Suprapubic skin (tissue), 4 donors: ENCODE measurements at regions not wholly inside any gene's neighbourhood (a gene's known extent, or its start where the extent isn't known, plus 50 kb on each side); places are given as distances from the start of the nearest gene placed in this dataset.

Source experiments
- DNase-seq, 2 donors: peaks; one replicate each; pipeline ENCODE4 v3.0.0-alpha.2; 2019; ENCODE audit warnings: low spot score in 2 of 2
- H3K27ac ChIP-seq: fragments of 200-600 bp; sonication (generic); one replicate; pipeline ENCODE4 v1.5.1; 2019
- H3K27me3 ChIP-seq: fragments of 200-600 bp; sonication (generic); one replicate; pipeline ENCODE4 v1.5.1; 2019
- H3K36me3 ChIP-seq: fragments of 200-600 bp; sonication (generic); one replicate; pipeline ENCODE4 v1.5.1; 2019
- H3K4me1 ChIP-seq: fragments of 200-600 bp; sonication (generic); one replicate; pipeline ENCODE4 v1.5.1; 2019
- H3K4me3 ChIP-seq: fragments of 200-600 bp; sonication (generic); one replicate; pipeline ENCODE4 v1.5.1; 2019; ENCODE audit warnings: mild to moderate bottlenecking
- H3K9me3 ChIP-seq: fragments of 200-600 bp; sonication (generic); one replicate; pipeline ENCODE4 v1.5.1; 2019
- CTCF ChIP-seq, 2 donors: fragments of 200-600 bp in 1 of 2; fragments of 450-650 bp in 1 of 2; sonication (generic) in 1 of 2; IDR thresholded peaks; one replicate each; pipeline ENCODE4 v1.5.1; 2016 to 2019; ENCODE audit warnings: antibody characterized with exemption in 2 of 2, mild to moderate bottlenecking in 1 of 2, moderate library complexity in 1 of 2
- EP300 ChIP-seq: sonication (generic); formaldehyde crosslinking; IDR thresholded peaks from one replicate; pipeline ENCODE4 v1.6.1; 2017; ENCODE audit warnings: antibody characterized with exemption
- POLR2A ChIP-seq, 2 donors: fragments of 450-650 bp; IDR thresholded peaks; one replicate each; pipeline ENCODE4 v1.6.1; 2017; ENCODE audit warnings: antibody characterized with exemption in 2 of 2, mild to moderate bottlenecking in 2 of 2, moderate library complexity in 2 of 2
- POLR2AphosphoS5 ChIP-seq, 3 donors: sonication (generic); formaldehyde crosslinking; IDR thresholded peaks; one replicate each; pipeline ENCODE4 v1.6.1; 2017; ENCODE audit warnings: antibody characterized with exemption in 3 of 3
- WGBS: methylation state at CpG from one replicate; pipeline ENCODE4 v1.1.5; 2018; 5-methylcytosine and 5-hydroxymethylcytosine counted together

- Histone ChIP-seq H3K27ac (no peak overlapping the region), H3K9me3 (no peaks in the 10 kb centered on the region), H3K36me3 (no peaks in the 10 kb centered on the region), H3K4me1 (no peaks in the 10 kb centered on the region), H3K4me3 (no peak overlapping the region), H3K27me3 (no peaks in the 10 kb centered on the region)
- no peak for DNase-seq
- WGBS = 58% methylated on average over 2 of the region's 2 CpGs
- no peak for TF ChIP-seq EP300
- no peak for TF ChIP-seq CTCF (IDR thresholded peaks at IDR 0.05)
- TF ChIP-seq POLR2AphosphoS5 (IDR thresholded peaks at IDR 0.05) = no peak
- TF ChIP-seq POLR2A (IDR thresholded peaks at IDR 0.05) = no peak
These were observed 717.0 kb downstream of the FGF9 start for GRCh38 chr13:22387899-22388298.

GRCh38 chr13:22399801-22400420 is 729.0 kb downstream of the FGF9 start:
- H3K27me3 ChIP-seq = no peaks in the 10 kb centered on the region
- TF ChIP-seq EP300 = no peak
- TF ChIP-seq POLR2A (IDR thresholded peaks at IDR 0.05) = no peak
- TF ChIP-seq POLR2AphosphoS5 (IDR thresholded peaks at IDR 0.05) = no peak
- TF ChIP-seq CTCF (IDR thresholded peaks at IDR 0.05) = no peak
- no peak overlapping the region for H3K27ac ChIP-seq
- H3K4me1 ChIP-seq = no peaks in the 10 kb centered on the region
- no peaks in the 10 kb centered on the region for H3K9me3 ChIP-seq
- H3K4me3 ChIP-seq = no peak overlapping the region
- 82% methylated on average over 2 of the region's 2 CpGs for WGBS
- no peaks in the 10 kb centered on the region for H3K36me3 ChIP-seq
- no peak for DNase-seq

GRCh38 chr13:22402682-22403081 is 731.8 kb downstream of the FGF9 start:
- no peak for DNase-seq
- Histone ChIP-seq H3K27ac (no peak overlapping the region), H3K4me1 (no peaks in the 10 kb centered on the region), H3K27me3 (no peaks in the 10 kb centered on the region), H3K4me3 (no peak overlapping the region), H3K9me3 (no peaks in the 10 kb centered on the region), H3K36me3 (no peaks in the 10 kb centered on the region)
- WGBS = 76% methylated on average over 3 of the region's 4 CpGs
- TF ChIP-seq CTCF (IDR thresholded peaks at IDR 0.05) (no peak), EP300 (no peak), POLR2AphosphoS5 (IDR thresholded peaks at IDR 0.05) (no peak)

- H3K27me3 ChIP-seq = no peaks in the 10 kb centered on the region
- TF ChIP-seq EP300 = no peak
- TF ChIP-seq POLR2AphosphoS5 (IDR thresholded peaks at IDR 0.05) = no peak
- no peak for TF ChIP-seq CTCF (IDR thresholded peaks at IDR 0.05)
- TF ChIP-seq POLR2A (IDR thresholded peaks at IDR 0.05) = no peak
- no peaks in the 10 kb centered on the region for H3K9me3 ChIP-seq
- H3K27ac ChIP-seq = no peak overlapping the region
- no peaks in the 10 kb centered on the region for H3K4me1 ChIP-seq
- H3K4me3 ChIP-seq = no peak overlapping the region
- 87% methylated on average over 6 of the region's 6 CpGs for WGBS
- DNase-seq = no peak
- H3K36me3 ChIP-seq = no peaks in the 10 kb centered on the region
These were observed 732.3 kb downstream of the FGF9 start for GRCh38 chr13:22403144-22403543.

- no peak for DNase-seq
- H3K4me3 ChIP-seq = no peak overlapping the region
- H3K4me1 ChIP-seq = no peaks in the 10 kb centered on the region
- H3K27me3 ChIP-seq = no peaks in the 10 kb centered on the region
- TF ChIP-seq EP300 (no peak), POLR2AphosphoS5 (IDR thresholded peaks at IDR 0.05) (no peak), CTCF (IDR thresholded peaks at IDR 0.05) (no peak), POLR2A (IDR thresholded peaks at IDR 0.05) (no peak)
- H3K36me3 ChIP-seq = no peaks in the 10 kb centered on the region
- H3K9me3 ChIP-seq = peaks cover 1% of the 10 kb centered on the region
- H3K27ac ChIP-seq = no peak overlapping the region
- WGBS = 90% methylated on average over 1 of the region's 1 CpG
These were observed 735.0 kb downstream of the FGF9 start for GRCh38 chr13:22405891-22406290.
